Epithelial cell of prostate (primary cell): ENCODE measurements at regions not wholly inside any gene's neighbourhood (a gene's known extent, or its start where the extent isn't known, plus 50 kb on each side); places are given as distances from the start of the nearest gene placed in this dataset.

Experiments used
- DNase-seq: peaks from one replicate; pipeline ENCODE4 v3.0.0-alpha.2; 2011; ENCODE audit warnings: low read depth, low spot score
- H3K27ac ChIP-seq: fragments of 450-650 bp; 2 replicates; pipeline ENCODE4 v1.5.1; 2017; ENCODE audit warnings: mild to moderate bottlenecking

DNA sequence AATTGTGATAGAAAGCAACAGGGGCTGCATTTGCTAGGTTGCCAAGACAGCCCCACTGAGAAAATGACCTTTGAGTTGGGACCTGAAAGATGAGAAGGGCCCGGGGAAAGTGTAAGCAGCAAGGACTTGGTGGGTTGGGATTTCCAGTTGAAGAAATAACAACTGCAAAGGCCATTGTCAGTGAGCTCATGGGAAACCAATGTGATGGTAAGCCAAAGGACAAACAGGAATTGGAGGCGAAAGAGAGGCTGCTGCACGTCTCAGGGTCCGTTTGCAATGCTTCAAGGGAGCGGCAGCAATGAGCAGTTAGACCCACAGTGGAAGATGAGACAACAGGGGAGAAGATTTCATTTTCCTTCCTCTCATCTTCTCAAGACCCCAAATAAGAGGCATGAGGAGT is 51.5 kb upstream of the RGPD4 start:
- no peak overlapping the region for H3K27ac ChIP-seq
- DNase-seq: no peak

DNA sequence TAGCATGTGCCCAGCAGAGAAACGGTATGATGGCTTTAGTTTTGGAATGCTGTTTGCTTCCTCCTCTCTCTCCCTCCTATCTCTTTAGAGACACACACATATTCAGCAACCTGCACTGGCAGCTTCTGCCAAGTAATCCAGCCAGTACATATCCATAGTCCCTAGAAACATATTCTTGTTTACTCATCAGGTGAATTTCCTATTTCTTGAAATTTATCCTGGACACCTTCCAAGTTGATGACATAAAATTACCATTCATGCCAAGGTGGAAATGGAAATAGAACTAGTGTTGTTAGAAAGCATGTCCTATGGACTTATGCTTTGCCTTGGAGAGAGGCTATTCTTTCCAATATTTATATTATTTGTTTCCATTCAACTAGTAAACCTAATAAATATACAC is 50.9 kb upstream of the RGPD4 start:
- H3K27ac ChIP-seq: no peak overlapping the region
- DNase-seq: no peak

DNA sequence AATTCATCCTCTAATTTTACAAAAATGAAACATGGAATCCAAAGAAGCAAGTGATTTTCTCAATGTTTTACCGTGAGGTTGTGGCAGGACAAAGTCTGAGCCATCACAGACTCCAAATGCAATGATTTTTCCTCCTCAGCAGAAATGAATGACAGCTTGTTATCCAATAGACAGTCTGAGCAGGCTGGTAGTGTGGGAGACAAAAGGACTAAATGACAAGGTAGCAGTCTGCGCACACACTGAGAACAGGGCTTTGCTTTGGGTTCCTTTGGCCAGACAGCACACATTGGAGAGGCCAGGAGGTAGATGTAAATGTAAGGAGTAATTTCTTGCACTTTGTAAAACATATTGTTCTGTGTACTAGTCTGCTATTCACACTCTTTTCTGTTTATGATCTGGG is 50.3 kb upstream of the RGPD4 start:
- no peak for DNase-seq
- no peak overlapping the region for H3K27ac ChIP-seq
